Activated B cell treated with CpG ODN at 0.5 μM for 24 hours (primary cell): ENCODE measurements at regions not wholly inside any gene's neighbourhood (a gene's known extent, or its start where the extent isn't known, plus 50 kb on each side); places are given as distances from the start of the nearest gene placed in this dataset.

Source experiments
- ATAC-seq: fragments of 200-7000 bp; cut with Tn5 transposase; one replicate; pipeline ENCODE4 v1.10.0; 2021; ENCODE audit warnings: low read depth, mild to moderate bottlenecking, moderate library complexity
- CTCF ChIA-PET: fragments of 350-600 bp; sonication (Branson Sonifier 250); formaldehyde crosslinking; loops from one replicate; lab custom pipeline; 2021; ENCODE audit warnings: antibody characterized with exemption; lab: Charles Lee
- POLR2A ChIA-PET: fragments of 350-600 bp; sonication (Branson Sonifier 250); formaldehyde crosslinking; loops from one replicate; lab custom pipeline; 2021; ENCODE audit warnings: antibody characterized with exemption; lab: Charles Lee
- DNase-seq: peaks from one replicate; pipeline ENCODE4 v3.0.0; 2022
- H3K27ac Mint-ChIP-seq: one replicate; pipeline ENCODE4 v1.8.0; 2020; ENCODE audit warnings: mixed read lengths
- H3K27me3 Mint-ChIP-seq: one replicate; pipeline ENCODE4 v1.8.0; 2021; ENCODE audit warnings: mixed read lengths
- H3K36me3 Mint-ChIP-seq: one replicate; pipeline ENCODE4 v1.8.0; 2021; ENCODE audit warnings: low read depth, mixed read lengths
- H3K4me1 Mint-ChIP-seq: one replicate; pipeline ENCODE4 v1.8.0; 2021; ENCODE audit warnings: mixed read lengths
- H3K4me3 Mint-ChIP-seq: one replicate; pipeline ENCODE4 v1.8.0; 2020; ENCODE audit warnings: mild to moderate bottlenecking, mixed read lengths
- H3K9me3 Mint-ChIP-seq: one replicate; pipeline ENCODE4 v1.8.0; 2020; ENCODE audit warnings: mixed read lengths
- CTCF ChIP-seq: fragments of 200-600 bp; IDR thresholded peaks from one replicate; pipeline ENCODE4 v1.8.0; 2022; ENCODE audit warnings: antibody characterized with exemption, mild to moderate bottlenecking
- intact Hi-C: fragments of 100-400 bp; cut with micrococcal nuclease; formaldehyde crosslinking; loops from one replicate; pipeline ENCODE4 v1.15.1; 2024

DNA sequence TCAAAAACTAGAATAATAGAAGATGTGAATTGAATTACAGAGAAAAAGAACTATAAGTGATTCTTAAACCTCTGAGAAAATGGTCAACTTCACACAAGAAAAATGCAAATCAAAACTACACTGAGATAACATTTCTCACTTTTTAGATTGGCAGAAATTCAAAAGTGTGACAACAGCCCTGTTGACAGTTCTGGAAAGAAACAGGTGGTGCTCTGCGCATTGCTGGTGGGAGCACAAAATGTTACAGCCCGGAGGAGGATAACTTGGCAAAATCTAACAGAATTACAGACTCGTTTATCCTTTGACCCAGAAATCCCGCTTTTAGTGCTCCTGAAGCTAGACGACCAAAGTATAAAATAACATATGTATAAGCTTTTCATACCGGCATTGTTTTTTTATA is 222.5 kb upstream of the CNTN1 start:
- ATAC-seq (no peak), DNase-seq (no peak)
- no peaks in the 10 kb centered on the region for H3K9me3 Mint-ChIP-seq
- no peak overlapping the region for H3K27ac Mint-ChIP-seq
- ChIA-PET POLR2A (no interaction called here), CTCF (no interaction called here)
- intact Hi-C loops: no loop called here
- H3K27me3 Mint-ChIP-seq: no peaks in the 10 kb centered on the region
- no peaks in the 10 kb centered on the region for H3K4me1 Mint-ChIP-seq
- H3K36me3 Mint-ChIP-seq: no peaks in the 10 kb centered on the region
- H3K4me3 Mint-ChIP-seq: no peak overlapping the region
- no peak for TF ChIP-seq CTCF

- intact Hi-C loops: no loop called here
- Mint-ChIP-seq H3K27me3 (no peaks in the 10 kb centered on the region), H3K36me3 (no peaks in the 10 kb centered on the region), H3K4me3 (no peak overlapping the region), H3K27ac (no peak overlapping the region), H3K4me1 (no peaks in the 10 kb centered on the region), H3K9me3 (no peaks in the 10 kb centered on the region)
- ATAC-seq (no peak), DNase-seq (no peak)
- ChIA-PET CTCF (no interaction called here), POLR2A (no interaction called here)
- TF ChIP-seq CTCF: no peak
Measured at GRCh38 chr12:40473962-40474361, 218.3 kb upstream of the CNTN1 start.

- ChIA-PET POLR2A (no interaction called here), CTCF (no interaction called here)
Measured at GRCh38 chr12:40474630-40475029, 217.6 kb upstream of the CNTN1 start.

GRCh38 chr12:40499856-40500255 is 192.4 kb upstream of the CNTN1 start:
- ChIA-PET CTCF (no interaction called here), POLR2A (no interaction called here)
- DNase-seq: no peak
- peaks cover 6% of the 10 kb centered on the region for H3K9me3 Mint-ChIP-seq
- intact Hi-C loops: no loop called here
- no peak for ATAC-seq
- no peak for TF ChIP-seq CTCF
- H3K27ac Mint-ChIP-seq: no peak overlapping the region
- peaks cover 2% of the 10 kb centered on the region for H3K4me1 Mint-ChIP-seq
- peaks cover 3% of the 10 kb centered on the region for H3K27me3 Mint-ChIP-seq
- H3K36me3 Mint-ChIP-seq: no peaks in the 10 kb centered on the region
- no peak overlapping the region for H3K4me3 Mint-ChIP-seq

More at GRCh38 chr12:40474630-40475029, 217.6 kb upstream of the CNTN1 start:
- no peaks in the 10 kb centered on the region for H3K4me1 Mint-ChIP-seq
- peaks cover 2% of the 10 kb centered on the region for H3K27me3 Mint-ChIP-seq
- ATAC-seq: no peak
- no peaks in the 10 kb centered on the region for H3K9me3 Mint-ChIP-seq
- no peak overlapping the region for H3K27ac Mint-ChIP-seq
- DNase-seq: no peak
- TF ChIP-seq CTCF: no peak
- intact Hi-C loops: no loop called here
- H3K4me3 Mint-ChIP-seq: no peak overlapping the region
- H3K36me3 Mint-ChIP-seq: no peaks in the 10 kb centered on the region

DNA sequence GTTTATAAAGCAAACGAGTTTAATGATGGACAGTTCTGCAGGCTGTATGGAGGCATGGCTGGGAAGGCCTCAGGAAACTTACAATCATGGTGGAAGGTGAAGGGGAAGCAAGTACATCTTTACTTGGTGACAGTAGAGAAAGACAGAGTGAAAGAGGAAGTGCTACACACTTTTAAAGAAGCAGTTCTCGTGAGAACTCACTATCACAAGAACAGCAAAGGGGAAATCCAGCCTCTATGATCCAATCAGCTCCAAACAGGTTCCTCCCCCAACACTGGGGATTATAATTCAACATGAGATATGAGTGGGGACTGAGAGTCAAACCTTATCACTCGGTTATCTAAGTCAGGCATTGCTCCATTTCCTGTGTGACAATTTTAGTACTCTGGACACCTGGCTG is 189.9 kb upstream of the CNTN1 start:
- ChIA-PET CTCF (no interaction called here), POLR2A (no interaction called here)
- TF ChIP-seq CTCF: no peak
- intact Hi-C loops: no loop called here
- Mint-ChIP-seq H3K9me3 (peaks cover 6% of the 10 kb centered on the region), H3K4me1 (peaks cover 3% of the 10 kb centered on the region), H3K27ac (no peak overlapping the region), H3K4me3 (no peak overlapping the region), H3K36me3 (no peaks in the 10 kb centered on the region), H3K27me3 (peaks cover 4% of the 10 kb centered on the region)
- DNase-seq (no peak), ATAC-seq (no peak)
